C4-2B (cell line): ENCODE measurements at regions not wholly inside any gene's neighbourhood (a gene's known extent, or its start where the extent isn't known, plus 50 kb on each side); places are given as distances from the start of the nearest gene placed in this dataset.

Experiments
- ZFX ChIP-seq: fragments of 450-650 bp; IDR thresholded peaks from 2 replicates; pipeline ENCODE4 v1.6.1; 2017
- TF ChIP-seq, protein P1 (sequence below): fragments of 450-650 bp; conservative IDR thresholded peaks from 2 replicates; pipeline ENCODE4 v1.5.1; 2017; ENCODE audit warnings: mild to moderate bottlenecking

- TF ChIP-seq, protein P1, sequence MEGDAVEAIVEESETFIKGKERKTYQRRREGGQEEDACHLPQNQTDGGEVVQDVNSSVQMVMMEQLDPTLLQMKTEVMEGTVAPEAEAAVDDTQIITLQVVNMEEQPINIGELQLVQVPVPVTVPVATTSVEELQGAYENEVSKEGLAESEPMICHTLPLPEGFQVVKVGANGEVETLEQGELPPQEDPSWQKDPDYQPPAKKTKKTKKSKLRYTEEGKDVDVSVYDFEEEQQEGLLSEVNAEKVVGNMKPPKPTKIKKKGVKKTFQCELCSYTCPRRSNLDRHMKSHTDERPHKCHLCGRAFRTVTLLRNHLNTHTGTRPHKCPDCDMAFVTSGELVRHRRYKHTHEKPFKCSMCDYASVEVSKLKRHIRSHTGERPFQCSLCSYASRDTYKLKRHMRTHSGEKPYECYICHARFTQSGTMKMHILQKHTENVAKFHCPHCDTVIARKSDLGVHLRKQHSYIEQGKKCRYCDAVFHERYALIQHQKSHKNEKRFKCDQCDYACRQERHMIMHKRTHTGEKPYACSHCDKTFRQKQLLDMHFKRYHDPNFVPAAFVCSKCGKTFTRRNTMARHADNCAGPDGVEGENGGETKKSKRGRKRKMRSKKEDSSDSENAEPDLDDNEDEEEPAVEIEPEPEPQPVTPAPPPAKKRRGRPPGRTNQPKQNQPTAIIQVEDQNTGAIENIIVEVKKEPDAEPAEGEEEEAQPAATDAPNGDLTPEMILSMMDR, result no peak
- no peak for TF ChIP-seq ZFX
These were observed 182.3 kb downstream of the BARHL2 start for GRCh38 chr1:90534663-90535295.
